NOMO-1 (cell line): ENCODE measurements at regions not wholly inside any gene's neighbourhood (a gene's known extent, or its start where the extent isn't known, plus 50 kb on each side); places are given as distances from the start of the nearest gene placed in this dataset.
"Not testable (repeated sequence)": the region's sequence is repeated elsewhere in the genome, so short reads cannot be mapped to it uniquely, and the experiment has no call there.

Source experiments
- DNase-seq, 2 experiments: peaks; one replicate each; lab custom pipeline; 2025; ENCODE audit not compliant: unreplicated experiment in 2 of 2; lab: John Stamatoyannopoulos, UW

- no peak for DNase-seq
Observed at GRCh38 chr12:114506651-114507050, 100.7 kb upstream of the TBX5 start.

- no peak for DNase-seq
Observed at GRCh38 chr12:114504311-114504710, 98.4 kb upstream of the TBX5 start.

- no peak for DNase-seq
Observed at GRCh38 chr12:114501474-114501807, 95.5 kb upstream of the TBX5 start.

GRCh38 chr12:114500775-114501473, 95.0 kb upstream of the TBX5 start:
- DNase-seq, result no peak

- no peak for DNase-seq
Observed at GRCh38 chr12:114500131-114500530, 94.2 kb upstream of the TBX5 start.

- no peak for DNase-seq
Observed at GRCh38 chr12:114499338-114499737, 93.4 kb upstream of the TBX5 start.

GRCh38 chr12:114491916-114492315, 86.0 kb upstream of the TBX5 start:
- DNase-seq, result no peak

- DNase-seq, result not testable (repeated sequence)
Observed at GRCh38 chr12:114484822-114485459, 79.0 kb upstream of the TBX5 start.

GRCh38 chr12:114483996-114484395, 78.1 kb upstream of the TBX5 start:
- no peak for DNase-seq

- no peak for DNase-seq
Observed at GRCh38 chr12:114481200-114481535, 75.2 kb upstream of the TBX5 start.

GRCh38 chr12:114480337-114481199, 74.6 kb upstream of the TBX5 start:
- no peak for DNase-seq

GRCh38 chr12:114479831-114480230, 73.9 kb upstream of the TBX5 start:
- DNase-seq, result no peak

- DNase-seq, result no peak
Observed at GRCh38 chr12:114478865-114479264, 72.9 kb upstream of the TBX5 start.

- no peak for DNase-seq
Observed at GRCh38 chr12:114477989-114478395, 72.0 kb upstream of the TBX5 start.

- no peak for DNase-seq
Observed at GRCh38 chr12:114476159-114476558, 70.2 kb upstream of the TBX5 start.

- DNase-seq, result no peak
Observed at GRCh38 chr12:114473717-114474116, 67.8 kb upstream of the TBX5 start.

GRCh38 chr12:114473018-114473417, 67.1 kb upstream of the TBX5 start:
- DNase-seq, result no peak

- DNase-seq, result no peak
Observed at GRCh38 chr12:114457620-114458019, 51.7 kb upstream of the TBX5 start.
